SK-N-SH (cell line): ENCODE measurements at regions not wholly inside any gene's neighbourhood (a gene's known extent, or its start where the extent isn't known, plus 50 kb on each side); places are given as distances from the start of the nearest gene placed in this dataset.

ENCODE experiments used
- CTCF ChIA-PET: fragments of 300-600, 350-600 bp; formaldehyde crosslinking; extraction: SDS; loops from one replicate; lab custom pipeline; 2021; lab: Yijun Ruan, JAX
- POLR2A ChIA-PET: fragments of 350-600 bp; sonication (Branson Sonifier 250); formaldehyde crosslinking; extraction: SDS; loops from one replicate; lab custom pipeline; 2020; ENCODE audit warnings: antibody characterized with exemption, inconsistent platforms; lab: Yijun Ruan, JAX
- DNase-seq: peaks from one replicate; pipeline ENCODE4 v3.0.0; 2012
- H2AFZ ChIP-seq: fragments of 200-600 bp; sonication (generic); 2 replicates; pipeline ENCODE4 v1.8.1; 2016; ENCODE audit warnings: antibody characterized with exemption, mild to moderate bottlenecking, low read depth
- H3F3A ChIP-seq: fragments of 200-600 bp; sonication (generic); replicated peaks from 2 replicates; pipeline ENCODE3; 2016; ENCODE audit warnings: antibody characterized with exemption, mild to moderate bottlenecking; ENCODE audit not compliant: insufficient read depth
- H3K27ac ChIP-seq, 2 experiments: fragments of 200-500 bp in 1 of 2; fragments of 200-600 bp in 1 of 2; sonication (Bioruptor generic) in 1 of 2; sonication (generic), shearing (Covaris generic) in 1 of 2; 2 replicates each; pipeline versions ENCODE4 v1.5.1 to v1.6.1; 2014 to 2016; ENCODE audit warnings: low read depth in 2 of 2, inconsistent platforms in 1 of 2, low read length in 1 of 2, mild to moderate bottlenecking in 1 of 2, mixed read lengths in 1 of 2
- H3K27me3 ChIP-seq: fragments of 200-600 bp; sonication (generic), shearing (Covaris generic); 2 replicates; pipeline ENCODE4 v1.6.1; 2016; ENCODE audit warnings: mixed run types; ENCODE audit not compliant: insufficient read depth
- H3K36me3 ChIP-seq, 2 experiments: fragments of 200-500 bp in 1 of 2; fragments of 200-600 bp in 1 of 2; sonication (Bioruptor generic) in 1 of 2; sonication (generic) in 1 of 2; replicated peaks in 1 of 2; 2 replicates each; pipeline versions ENCODE3 to v1.5.1; 2014 to 2016; ENCODE audit warnings: low read length in 1 of 2, mild to moderate bottlenecking in 1 of 2; ENCODE audit not compliant: insufficient read depth in 2 of 2, control insufficient read depth in 1 of 2
- H3K4me1 ChIP-seq, 2 experiments: fragments of 200-500 bp in 1 of 2; fragments of 200-600 bp in 1 of 2; sonication (Bioruptor generic) in 1 of 2; sonication (generic), shearing (Covaris generic) in 1 of 2; 2 replicates each; pipeline versions ENCODE4 v1.5.1 to v1.6.1; 2014 to 2016; ENCODE audit warnings: low read depth in 1 of 2, low read length in 1 of 2, mixed run types in 1 of 2; ENCODE audit not compliant: insufficient read depth in 2 of 2, control insufficient read depth in 1 of 2
- H3K4me2 ChIP-seq: fragments of 200-600 bp; sonication (generic), shearing (Covaris generic); 2 replicates; pipeline ENCODE4 v1.6.1; 2017; ENCODE audit warnings: mixed run types
- H3K4me3 ChIP-seq, 2 experiments: fragments of 200-500 bp in 1 of 2; fragments of 200-600 bp in 1 of 2; sonication (Bioruptor generic) in 1 of 2; sonication (generic), shearing (Covaris generic) in 1 of 2; 2 replicates each; pipeline versions ENCODE4 v1.5.1 to v1.8.1; 2014 to 2016; ENCODE audit warnings: low read depth in 2 of 2, inconsistent platforms in 1 of 2, low read length in 1 of 2, mild to moderate bottlenecking in 1 of 2, mixed read lengths in 1 of 2, moderate library complexity in 1 of 2
- H3K79me2 ChIP-seq: fragments of 200-600 bp; sonication (generic); 2 replicates; pipeline ENCODE4 v1.8.1; 2017; ENCODE audit warnings: mild to moderate bottlenecking; ENCODE audit not compliant: insufficient read depth
- H3K9ac ChIP-seq: fragments of 200-600 bp; sonication (generic); 2 replicates; pipeline ENCODE4 v1.6.1; 2017; ENCODE audit warnings: mixed run types
- H3K9me2 ChIP-seq: fragments of 200-600 bp; sonication (generic); 2 replicates; pipeline ENCODE4 v1.6.1; 2017; ENCODE audit warnings: mixed run types
- H3K9me3 ChIP-seq: fragments of 200-600 bp; sonication (generic); 2 replicates; pipeline ENCODE4 v1.6.1; 2017; ENCODE audit warnings: mixed run types, mild to moderate bottlenecking, moderate library complexity
- H4K20me1 ChIP-seq: fragments of 200-600 bp; sonication (generic); 2 replicates; pipeline ENCODE4 v1.6.1; 2017; ENCODE audit warnings: mild to moderate bottlenecking, mixed run types; ENCODE audit not compliant: insufficient read depth
- CTCF ChIP-seq: fragments of 200-600 bp; sonication (generic); IDR thresholded peaks from 2 replicates; pipeline ENCODE4 v1.6.1; 2017; ENCODE audit warnings: antibody characterized with exemption, mild to moderate bottlenecking, moderate library complexity
- ELF1 ChIP-seq: IDR thresholded peaks from 2 replicates; pipeline ENCODE4 v1.4.0; 2012
- FOSL2 ChIP-seq: IDR thresholded peaks from 2 replicates; pipeline ENCODE4 v1.4.0; 2012; ENCODE audit warnings: low read depth, mild to moderate bottlenecking, moderate library complexity, borderline replicate concordance
- FOXM1 ChIP-seq: IDR thresholded peaks from 2 replicates; pipeline ENCODE4 v1.4.0; 2012; ENCODE audit warnings: low read depth, mild to moderate bottlenecking
- GABPA ChIP-seq: IDR thresholded peaks from 2 replicates; pipeline ENCODE4 v1.4.0; 2012; ENCODE audit warnings: low read depth, mild to moderate bottlenecking
- MXI1 ChIP-seq: IDR thresholded peaks from 2 replicates; pipeline ENCODE4 v1.6.1; 2012; ENCODE audit warnings: mild to moderate bottlenecking, low read depth, low read length, improper control_type of control experiment
- POLR2AphosphoS5 ChIP-seq: IDR thresholded peaks from 2 replicates; pipeline ENCODE4 v1.6.1; 2012; ENCODE audit warnings: low read depth, low read length
- RAD21 ChIP-seq: IDR thresholded peaks from 2 replicates; pipeline ENCODE4 v1.6.1; 2012; ENCODE audit warnings: mild to moderate bottlenecking, low read length
- RFX5 ChIP-seq: IDR thresholded peaks from 2 replicates; pipeline ENCODE4 v1.6.1; 2012; ENCODE audit warnings: mild to moderate bottlenecking, improper control_type of control experiment, low read length
- RXRA ChIP-seq: IDR thresholded peaks from 2 replicates; pipeline ENCODE4 v1.4.0; 2012; ENCODE audit warnings: low read depth, mild to moderate bottlenecking, borderline replicate concordance
- SIN3A ChIP-seq: IDR thresholded peaks from 2 replicates; pipeline ENCODE4 v1.6.1; 2012; ENCODE audit warnings: low read depth, mild to moderate bottlenecking, low read length, moderate library complexity, borderline replicate concordance
- TCF12 ChIP-seq: IDR thresholded peaks from 2 replicates; pipeline ENCODE4 v1.4.0; 2012
- TEAD4 ChIP-seq: IDR thresholded peaks from 2 replicates; pipeline ENCODE4 v1.4.0; 2012; ENCODE audit warnings: mild to moderate bottlenecking, borderline replicate concordance; ENCODE audit not compliant: insufficient read depth
- USF2 ChIP-seq: fragments of 150-350 bp; IDR thresholded peaks from 2 replicates; pipeline ENCODE4 v1.6.1; 2017; ENCODE audit warnings: antibody characterized with exemption, low read length, low read depth, borderline replicate concordance
- ZBTB33 ChIP-seq: IDR thresholded peaks from 2 replicates; pipeline ENCODE4 v1.4.0; 2012; ENCODE audit warnings: low read depth, borderline replicate concordance
- WGBS: methylation state at CpG from one replicate; pipeline ENCODE4 v1.1.6; 2017; ENCODE audit warnings: low lambda C conversion rate; 5-methylcytosine and 5-hydroxymethylcytosine counted together

- TF ChIP-seq SIN3A (no peak), ELF1 (no peak)
Measured at GRCh38 chr16:7101054-7101453, 231.6 kb upstream of the RBFOX1 start (continued).

- Histone ChIP-seq H3K9ac (no peak overlapping the region), H3K27ac (no peak overlapping the region), H3K27me3 (no peaks in the 10 kb centered on the region), H3K4me3 (no peak overlapping the region), H3K9me2 (no peaks in the 10 kb centered on the region), H3K79me2 (no peaks in the 10 kb centered on the region), H3K4me2 (no peak overlapping the region), H3K9me3 (no peaks in the 10 kb centered on the region), H3F3A (no peaks in the 10 kb centered on the region), H3K36me3 (no peaks in the 10 kb centered on the region), H4K20me1 (no peaks in the 10 kb centered on the region), H3K4me1 (no peaks in the 10 kb centered on the region), H2AFZ (no peak overlapping the region)
- 4% methylated on average over 1 of the region's 1 CpG for WGBS
- CTCF ChIA-PET: no interaction called here
- POLR2A ChIA-PET: no interaction called here
- DNase-seq: no peak
- no peak for TF ChIP-seq MXI1
- no peak for TF ChIP-seq RXRA
- no peak for TF ChIP-seq TCF12
- TF ChIP-seq TEAD4: no peak
- TF ChIP-seq ZBTB33: no peak
- TF ChIP-seq, all 33 proteins: peak for 0
Measured at GRCh38 chr16:7097518-7097917, 235.1 kb upstream of the RBFOX1 start.

GRCh38 chr16:7093511-7093910 lies 239.1 kb upstream of the RBFOX1 start:
- H4K20me1 ChIP-seq: no peaks in the 10 kb centered on the region
- H3K9ac ChIP-seq: no peak overlapping the region
- H3K9me2 ChIP-seq: no peaks in the 10 kb centered on the region
- no peak overlapping the region for H3K4me3 ChIP-seq
- no peak for TF ChIP-seq USF2
- no peak for TF ChIP-seq FOSL2
- TF ChIP-seq FOXM1: no peak
- no peak for TF ChIP-seq TCF12
- no peak for TF ChIP-seq RAD21
- TF ChIP-seq RFX5: no peak
- no peak for TF ChIP-seq GABPA
- no peak for TF ChIP-seq POLR2AphosphoS5
- TF ChIP-seq CTCF: no peak
- TF ChIP-seq, all 33 proteins: peak for 0
- no peaks in the 10 kb centered on the region for H3K9me3 ChIP-seq
- H3F3A ChIP-seq: no peaks in the 10 kb centered on the region
- no peaks in the 10 kb centered on the region for H3K36me3 ChIP-seq
- H2AFZ ChIP-seq: no peak overlapping the region
- H3K79me2 ChIP-seq: no peaks in the 10 kb centered on the region
- no peaks in the 10 kb centered on the region for H3K4me1 ChIP-seq
- WGBS: 54% methylated on average over 4 of the region's 4 CpGs
- DNase-seq: no peak
- H3K4me2 ChIP-seq: no peak overlapping the region
- CTCF ChIA-PET: no interaction called here
- no peaks in the 10 kb centered on the region for H3K27me3 ChIP-seq
- POLR2A ChIA-PET: no interaction called here
- no peak overlapping the region for H3K27ac ChIP-seq
